PC-3 (cell line): ENCODE measurements at regions not wholly inside any gene's neighbourhood (a gene's known extent, or its start where the extent isn't known, plus 50 kb on each side); places are given as distances from the start of the nearest gene placed in this dataset.

Source experiments
- ATAC-seq: fragments of 200-7000 bp; cut with Tn5 transposase; 2 replicates; pipeline ENCODE4 v1.9.1; 2020; ENCODE audit warnings: mild to moderate bottlenecking, moderate library complexity
- BruUV-seq: library from RNA; stranded (reverse); fragments of 400-500 nt; replicated peaks from 2 replicates; lab custom pipeline; 2021; lab: Mats Ljungman, UMichigan
- CTCF ChIA-PET: fragments of 300-600 bp; sonication (Branson Sonifier 250); formaldehyde crosslinking; loops from one replicate; lab custom pipeline; 2022; ENCODE audit warnings: antibody characterized with exemption; lab: Charles Lee
- POLR2A ChIA-PET: fragments of 300-600 bp; sonication (Branson Sonifier 250); formaldehyde crosslinking; loops from one replicate; lab custom pipeline; 2022; ENCODE audit warnings: antibody characterized with exemption; ENCODE audit not compliant: unreplicated experiment; lab: Charles Lee
- DNase-seq: peaks from one replicate; pipeline ENCODE4 v3.0.0-alpha.2; 2015
- H2AFZ ChIP-seq: fragments of 300-600 bp; sonication (generic); 2 replicates; pipeline ENCODE4 v1.6.0; 2016; ENCODE audit warnings: antibody characterized with exemption, low read length
- H3F3A ChIP-seq: fragments of 300-600 bp; sonication (generic); one replicate; pipeline ENCODE4 v1.6.0; 2017; ENCODE audit warnings: antibody characterized with exemption, low read length, control low read depth, mild to moderate bottlenecking; ENCODE audit not compliant: unreplicated experiment
- H3K27ac ChIP-seq: fragments of 300-600 bp; sonication (generic); 2 replicates; pipeline ENCODE4 v1.5.1; 2016; ENCODE audit warnings: mild to moderate bottlenecking, low read length
- H3K27me3 ChIP-seq: fragments of 300-600 bp; sonication (generic); 2 replicates; pipeline ENCODE4 v1.6.1; 2016; ENCODE audit warnings: low read length, mixed read lengths
- H3K36me3 ChIP-seq: fragments of 300-600 bp; sonication (generic); 2 replicates; pipeline ENCODE4 v1.6.1; 2016; ENCODE audit warnings: low read depth, mixed run types, low read length, mixed read lengths
- H3K4me1 ChIP-seq: fragments of 300-600 bp; sonication (generic); 2 replicates; pipeline ENCODE4 v1.5.1; 2016; ENCODE audit warnings: low read length; ENCODE audit not compliant: insufficient read depth
- H3K4me2 ChIP-seq: fragments of 300-600 bp; sonication (generic); 2 replicates; pipeline ENCODE4 v1.6.0; 2016; ENCODE audit warnings: low read length
- H3K4me3 ChIP-seq: fragments of 300-600 bp; sonication (generic); 2 replicates; pipeline ENCODE4 v1.5.1; 2016; ENCODE audit warnings: mild to moderate bottlenecking, low read length, mixed read lengths
- H3K79me2 ChIP-seq: fragments of 300-600 bp; sonication (generic); 2 replicates; pipeline ENCODE4 v1.6.1; 2017; ENCODE audit warnings: low read length, mixed read lengths
- H3K9ac ChIP-seq: fragments of 300-600 bp; sonication (generic); 2 replicates; pipeline ENCODE4 v1.6.0; 2016; ENCODE audit warnings: mild to moderate bottlenecking, low read length
- H3K9me2 ChIP-seq: fragments of 300-600 bp; sonication (generic); replicated peaks from 2 replicates; pipeline ENCODE4 v1.6.1; 2016; ENCODE audit warnings: mixed run types, low read length, mixed read lengths
- H3K9me3 ChIP-seq: fragments of 300-600 bp; sonication (generic); 2 replicates; pipeline ENCODE4 v1.6.1; 2016; ENCODE audit warnings: low read length, mixed read lengths
- H4K20me1 ChIP-seq: fragments of 300-600 bp; sonication (generic); 2 replicates; pipeline ENCODE4 v1.6.1; 2016; ENCODE audit warnings: low read length, mixed read lengths
- CTCF ChIP-seq: fragments of 300-600 bp; sonication (generic); conservative IDR thresholded peaks from 2 replicates; pipeline ENCODE4 v1.5.1; 2017; ENCODE audit warnings: antibody characterized with exemption, low read depth, mild to moderate bottlenecking, low read length
- EZH2 ChIP-seq: fragments of 300-600 bp; sonication (generic); IDR thresholded peaks from one replicate; pipeline ENCODE4 v1.6.1; 2017; ENCODE audit warnings: antibody characterized with exemption, mild to moderate bottlenecking, low read length; ENCODE audit not compliant: unreplicated experiment
- EZH2phosphoT487 ChIP-seq: fragments of 300-600 bp; sonication (generic); IDR thresholded peaks from 2 replicates; pipeline ENCODE4 v1.6.1; 2018; ENCODE audit warnings: mild to moderate bottlenecking, antibody characterized with exemption, low read length, borderline replicate concordance
- intact Hi-C: fragments of 100-400 bp; cut with micrococcal nuclease; formaldehyde crosslinking; loops from 2 replicates; pipeline ENCODE4 v1.9.0; 2023

GRCh38 chr5:166499447-166500240, 1791.8 kb upstream of the WWC1 start:
- no peak for TF ChIP-seq EZH2phosphoT487
- TF ChIP-seq EZH2 = no peak
- no peak for TF ChIP-seq CTCF
- no peaks in the 10 kb centered on the region for H3K4me1 ChIP-seq
- no peak for DNase-seq
- H3K36me3 ChIP-seq = no peaks in the 10 kb centered on the region
- CTCF ChIA-PET = no interaction called here
- no peak overlapping the region for H2AFZ ChIP-seq
- POLR2A ChIA-PET = no interaction called here
- BruUV-seq = no TSS peak
- H3K27me3 ChIP-seq = no peaks in the 10 kb centered on the region
- intact Hi-C loops = no loop called here
- no peaks in the 10 kb centered on the region for H3K9me3 ChIP-seq
- H3K4me2 ChIP-seq = no peak overlapping the region
- H4K20me1 ChIP-seq = no peaks in the 10 kb centered on the region
- no peaks in the 10 kb centered on the region for H3K79me2 ChIP-seq
- ATAC-seq = no peak
- no peak overlapping the region for H3K9ac ChIP-seq
- H3K27ac ChIP-seq = no peak overlapping the region
- no peaks in the 10 kb centered on the region for H3F3A ChIP-seq
- no peak overlapping the region for H3K4me3 ChIP-seq
- H3K9me2 ChIP-seq = no peaks in the 10 kb centered on the region

GRCh38 chr5:166503506-166503905, 1787.9 kb upstream of the WWC1 start:
- Histone ChIP-seq H3K9me2 (no peaks in the 10 kb centered on the region), H3K27me3 (no peaks in the 10 kb centered on the region), H3K4me3 (no peak overlapping the region), H3K9ac (no peak overlapping the region), H3K27ac (no peak overlapping the region), H3K9me3 (0 out of 2 replicates have a peak, but pooled peaks cover 4% of the 10 kb centered on the region), H3F3A (no peaks in the 10 kb centered on the region), H3K4me2 (no peak overlapping the region), H3K79me2 (no peaks in the 10 kb centered on the region), H2AFZ (no peak overlapping the region), H4K20me1 (no peaks in the 10 kb centered on the region), H3K36me3 (no peaks in the 10 kb centered on the region), H3K4me1 (no peaks in the 10 kb centered on the region)
- no peak for DNase-seq
- ChIA-PET POLR2A (no interaction called here), CTCF (no interaction called here)
- intact Hi-C loops = no loop called here
- TF ChIP-seq EZH2 = no peak
- no peak for TF ChIP-seq EZH2phosphoT487
- no peak for TF ChIP-seq CTCF
- no peak for ATAC-seq
- no TSS peak for BruUV-seq

GRCh38 chr5:166505067-166505466, 1786.4 kb upstream of the WWC1 start:
- CTCF ChIA-PET = no interaction called here

More at GRCh38 chr5:166505067-166505466, 1786.4 kb upstream of the WWC1 start:
- DNase-seq = no peak
- no TSS peak for BruUV-seq
- H3K27ac ChIP-seq = no peak overlapping the region
- H3K9me3 ChIP-seq = 0 out of 2 replicates have a peak, but pooled peaks cover 4% of the 10 kb centered on the region
- H3K36me3 ChIP-seq = no peaks in the 10 kb centered on the region
- no peaks in the 10 kb centered on the region for H3F3A ChIP-seq
- POLR2A ChIA-PET = no interaction called here
- H2AFZ ChIP-seq = no peak overlapping the region
- no peak overlapping the region for H3K9ac ChIP-seq
- H3K27me3 ChIP-seq = no peaks in the 10 kb centered on the region
- TF ChIP-seq EZH2 (no peak), EZH2phosphoT487 (no peak), CTCF (no peak)
- H3K4me1 ChIP-seq = no peaks in the 10 kb centered on the region
- H3K79me2 ChIP-seq = no peaks in the 10 kb centered on the region
- no peak overlapping the region for H3K4me3 ChIP-seq
- intact Hi-C loops = no loop called here
- H4K20me1 ChIP-seq = no peaks in the 10 kb centered on the region
- no peaks in the 10 kb centered on the region for H3K9me2 ChIP-seq
- no peak overlapping the region for H3K4me2 ChIP-seq
- no peak for ATAC-seq
